LHCN-M2 (cell line): ENCODE measurements at regions not wholly inside any gene's neighbourhood (a gene's known extent, or its start where the extent isn't known, plus 50 kb on each side); places are given as distances from the start of the nearest gene placed in this dataset.
A peak's percentile ranks its signal among the peaks of the same experiment; 100 is the strongest.
"Not testable (repeated sequence)": the region's sequence is repeated elsewhere in the genome, so short reads cannot be mapped to it uniquely, and the experiment has no call there.

ENCODE experiments used
- DNase-seq: peaks from one replicate; pipeline ENCODE4 v3.0.0-alpha.2; 2012; ENCODE audit warnings: low read depth

- DNase-seq, result no peak
Measured at GRCh38 chr13:21228738-21229137, 52.3 kb downstream of the MRPL57 start.

- no peak for DNase-seq
Measured at GRCh38 chr13:21229241-21230024, 53.0 kb downstream of the MRPL57 start.

GRCh38 chr13:21230516-21230915 lies 54.1 kb downstream of the MRPL57 start:
- no peak for DNase-seq

GRCh38 chr13:21231426-21231940 lies 55.0 kb downstream of the MRPL57 start:
- no peak for DNase-seq

GRCh38 chr13:21232196-21232595 lies 55.7 kb downstream of the MRPL57 start:
- DNase-seq, result peak; percentile 71

- peak; percentile 12 for DNase-seq
Measured at GRCh38 chr13:21232599-21232998, 56.1 kb downstream of the MRPL57 start.

- peak; percentile 16 for DNase-seq
Measured at GRCh38 chr13:21233086-21233485, 56.6 kb downstream of the MRPL57 start.

GRCh38 chr13:21234526-21234925 lies 58.1 kb downstream of the MRPL57 start:
- DNase-seq, result peak; percentile 46

GRCh38 chr13:21235174-21235573 lies 58.7 kb downstream of the MRPL57 start:
- DNase-seq, result no peak

GRCh38 chr13:21237081-21237480 lies 60.6 kb downstream of the MRPL57 start:
- DNase-seq, result no peak

- DNase-seq, result no peak
Measured at GRCh38 chr13:21238267-21238666, 61.8 kb downstream of the MRPL57 start.

- peak; percentile 47 for DNase-seq
Measured at GRCh38 chr13:21240586-21240985, 64.1 kb downstream of the MRPL57 start.

GRCh38 chr13:21242236-21242635 lies 65.8 kb downstream of the MRPL57 start:
- DNase-seq, result no peak

GRCh38 chr13:21243045-21243897 lies 66.8 kb downstream of the MRPL57 start:
- DNase-seq, result no peak

- not testable (repeated sequence) for DNase-seq
Measured at GRCh38 chr13:21243898-21244184, 67.4 kb downstream of the MRPL57 start.

- no peak for DNase-seq
Measured at GRCh38 chr13:21246761-21247452, 70.4 kb downstream of the MRPL57 start.

- DNase-seq, result no peak
Measured at GRCh38 chr13:21256351-21256761, 79.9 kb downstream of the MRPL57 start.

GRCh38 chr13:21256891-21257290 lies 80.4 kb downstream of the MRPL57 start:
- no peak for DNase-seq

GRCh38 chr13:21259571-21260455 lies 83.4 kb downstream of the MRPL57 start:
- no peak for DNase-seq

GRCh38 chr13:21260561-21261290 lies 84.3 kb downstream of the MRPL57 start:
- not testable (repeated sequence) for DNase-seq
